ENCODE measurements at regions not wholly inside any gene's neighbourhood (a gene's known extent, or its start where the extent isn't known, plus 50 kb on each side); places are given as distances from the start of the nearest gene placed in this dataset.

DNA sequence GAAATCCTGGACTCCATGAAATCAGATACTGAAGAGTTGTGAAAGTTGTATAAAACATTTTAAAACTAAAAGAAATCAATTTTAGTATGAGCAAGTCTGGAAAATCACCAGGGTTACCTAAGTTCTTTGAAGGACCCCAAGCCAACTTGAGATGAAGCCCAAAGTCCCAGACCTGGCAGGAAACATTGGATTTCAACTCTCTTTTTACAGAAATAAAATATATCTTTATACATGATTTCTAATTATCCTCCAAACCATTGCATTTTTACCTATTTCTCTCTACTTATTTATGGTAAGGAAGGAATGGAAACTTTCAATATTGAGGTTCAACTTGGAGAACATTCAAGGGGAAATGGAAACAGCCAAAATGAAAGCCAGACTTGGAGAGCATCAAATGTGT, 390.6 kb upstream of the C9orf72 start:
- no peak for TF ChIP-seq POLR2A (IDR thresholded peaks at IDR 0.05)
- TF ChIP-seq, protein P1, sequence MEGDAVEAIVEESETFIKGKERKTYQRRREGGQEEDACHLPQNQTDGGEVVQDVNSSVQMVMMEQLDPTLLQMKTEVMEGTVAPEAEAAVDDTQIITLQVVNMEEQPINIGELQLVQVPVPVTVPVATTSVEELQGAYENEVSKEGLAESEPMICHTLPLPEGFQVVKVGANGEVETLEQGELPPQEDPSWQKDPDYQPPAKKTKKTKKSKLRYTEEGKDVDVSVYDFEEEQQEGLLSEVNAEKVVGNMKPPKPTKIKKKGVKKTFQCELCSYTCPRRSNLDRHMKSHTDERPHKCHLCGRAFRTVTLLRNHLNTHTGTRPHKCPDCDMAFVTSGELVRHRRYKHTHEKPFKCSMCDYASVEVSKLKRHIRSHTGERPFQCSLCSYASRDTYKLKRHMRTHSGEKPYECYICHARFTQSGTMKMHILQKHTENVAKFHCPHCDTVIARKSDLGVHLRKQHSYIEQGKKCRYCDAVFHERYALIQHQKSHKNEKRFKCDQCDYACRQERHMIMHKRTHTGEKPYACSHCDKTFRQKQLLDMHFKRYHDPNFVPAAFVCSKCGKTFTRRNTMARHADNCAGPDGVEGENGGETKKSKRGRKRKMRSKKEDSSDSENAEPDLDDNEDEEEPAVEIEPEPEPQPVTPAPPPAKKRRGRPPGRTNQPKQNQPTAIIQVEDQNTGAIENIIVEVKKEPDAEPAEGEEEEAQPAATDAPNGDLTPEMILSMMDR (IDR thresholded peaks at IDR 0.05): no peak
- TF ChIP-seq EP300 (IDR thresholded peaks at IDR 0.05): no peak
- TF ChIP-seq POLR2AphosphoS5 (IDR thresholded peaks at IDR 0.05): no peak
- intact Hi-C loops (cut with DNase I): no loop called here
- Histone ChIP-seq H3K27me3 (no peaks in the 10 kb centered on the region), H3K4me3 (no peak overlapping the region), H3K36me3 (no peaks in the 10 kb centered on the region), H3K4me1 (no peaks in the 10 kb centered on the region), H3K27ac (no peak overlapping the region), H3K9me3 (no peaks in the 10 kb centered on the region)
- DNase-seq: no peak

DNA sequence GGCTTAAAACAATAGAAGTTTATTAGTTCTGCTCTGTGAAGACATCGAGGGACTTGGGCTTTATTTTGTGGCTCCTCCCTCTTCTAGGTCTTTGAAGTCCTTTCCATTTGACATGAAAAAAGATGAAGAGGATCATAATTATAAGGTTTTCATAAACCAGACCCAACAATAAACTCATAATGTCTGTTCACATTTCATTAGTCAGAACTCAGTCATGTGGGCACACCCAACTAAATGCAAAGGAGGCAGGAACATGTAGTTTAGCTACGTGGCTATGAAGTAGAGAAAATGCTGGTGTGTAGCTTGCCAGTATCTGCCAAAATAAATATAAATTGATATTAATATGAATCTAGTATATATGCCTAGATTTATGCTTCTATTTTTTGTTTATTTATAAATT, 393.9 kb upstream of the C9orf72 start:
- Histone ChIP-seq H3K4me1 (no peaks in the 10 kb centered on the region), H3K27me3 (no peaks in the 10 kb centered on the region), H3K27ac (no peak overlapping the region), H3K4me3 (no peak overlapping the region), H3K36me3 (no peaks in the 10 kb centered on the region), H3K9me3 (no peaks in the 10 kb centered on the region)
- no peak for TF ChIP-seq POLR2A (IDR thresholded peaks at IDR 0.05)
- TF ChIP-seq, protein P1 (IDR thresholded peaks at IDR 0.05): no peak
- TF ChIP-seq POLR2AphosphoS5 (IDR thresholded peaks at IDR 0.05): no peak
- TF ChIP-seq EP300 (IDR thresholded peaks at IDR 0.05): no peak
- intact Hi-C loops (cut with DNase I): no loop called here
- 34 to 70% methylated on average over 2 of the region's 2 CpGs for WGBS, 2 donors
- no peak for DNase-seq

DNA sequence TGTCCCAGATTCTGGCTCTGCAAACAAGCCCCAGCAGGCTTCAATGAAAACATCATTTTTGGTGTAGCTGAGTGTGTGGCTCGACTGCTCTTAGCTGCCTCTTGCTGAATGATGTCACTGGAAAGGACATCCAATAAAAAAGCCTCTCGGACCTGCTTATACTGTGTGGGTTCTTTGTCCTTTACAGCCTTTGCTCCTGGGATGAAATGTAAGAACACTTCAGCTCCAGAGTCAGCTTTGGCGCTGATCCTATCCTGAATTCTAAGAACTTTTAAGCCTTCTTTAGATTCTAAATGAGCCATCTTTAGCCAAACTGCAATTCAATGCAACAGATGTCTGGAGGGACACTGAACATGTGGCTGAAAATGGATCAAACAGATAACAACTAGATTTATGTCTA, 404.6 kb upstream of the C9orf72 start:
- 45 to 57% methylated on average over 3 of the region's 3 CpGs for WGBS, 2 donors
- no peak for DNase-seq
- intact Hi-C loops (cut with DNase I): no loop called here

DNA sequence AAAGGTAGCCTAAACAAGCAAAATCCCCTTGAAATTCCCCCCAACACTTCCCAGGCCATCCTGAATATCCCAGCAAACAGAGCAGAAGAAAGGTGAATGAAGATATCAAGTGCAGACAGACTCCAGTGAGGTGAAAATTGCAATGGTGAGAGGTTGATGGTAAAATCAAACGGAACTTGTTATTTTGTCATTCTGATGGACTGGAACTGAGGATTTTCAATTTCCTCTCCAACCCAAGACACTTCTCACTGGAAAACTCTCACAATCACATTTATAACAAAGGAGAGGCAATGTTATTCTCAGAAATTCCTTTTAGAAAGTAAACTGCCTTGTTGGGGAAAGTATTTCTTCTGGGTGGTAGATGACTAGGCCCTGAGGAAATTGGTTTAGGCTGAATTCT, 412.4 kb upstream of the C9orf72 start:
- Histone ChIP-seq H3K4me1 (no peaks in the 10 kb centered on the region), H3K27ac (no peak overlapping the region), H3K4me3 (no peak overlapping the region), H3K9me3 (no peaks in the 10 kb centered on the region), H3K27me3 (no peaks in the 10 kb centered on the region), H3K36me3 (no peaks in the 10 kb centered on the region)
- no peak for DNase-seq
- intact Hi-C loops (cut with DNase I): no loop called here
- TF ChIP-seq, protein P1 (IDR thresholded peaks at IDR 0.05): no peak
- TF ChIP-seq POLR2A (IDR thresholded peaks at IDR 0.05) (no peak), EP300 (IDR thresholded peaks at IDR 0.05) (no peak), POLR2AphosphoS5 (IDR thresholded peaks at IDR 0.05) (no peak)
- 78 to 84% methylated on average over 1 of the region's 1 CpG for WGBS, 2 donors

More for the DNA sequence above, 404.6 kb upstream of the C9orf72 start:
- H3K27me3 ChIP-seq: no peaks in the 10 kb centered on the region
- TF ChIP-seq, protein P1 (IDR thresholded peaks at IDR 0.05): no peak
- TF ChIP-seq EP300 (IDR thresholded peaks at IDR 0.05) (no peak), POLR2A (IDR thresholded peaks at IDR 0.05) (no peak), POLR2AphosphoS5 (IDR thresholded peaks at IDR 0.05) (no peak)
- H3K4me1 ChIP-seq: no peaks in the 10 kb centered on the region
- no peak overlapping the region for H3K27ac ChIP-seq
- no peak overlapping the region for H3K4me3 ChIP-seq
- H3K36me3 ChIP-seq: no peaks in the 10 kb centered on the region
- no peaks in the 10 kb centered on the region for H3K9me3 ChIP-seq

DNA sequence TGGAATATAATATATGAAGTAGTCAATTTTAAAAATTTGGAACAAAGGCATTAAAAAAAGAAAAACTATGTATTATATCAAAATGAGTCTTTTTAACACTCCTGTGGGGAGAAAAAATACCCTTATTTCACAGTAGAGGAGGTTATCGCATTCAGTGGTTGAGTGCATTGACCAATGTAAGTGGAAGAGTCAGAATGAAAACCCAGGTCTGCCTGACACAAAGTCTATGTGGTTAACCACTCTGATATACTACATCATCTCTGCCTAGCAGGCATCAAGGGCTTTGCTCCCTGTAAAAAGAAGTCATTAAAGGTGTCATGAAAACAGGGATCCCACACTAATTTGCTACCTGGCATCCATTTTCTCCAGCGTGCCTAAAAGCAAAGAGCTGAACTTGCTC, 417.2 kb upstream of the C9orf72 start:
- Histone ChIP-seq H3K27me3 (no peaks in the 10 kb centered on the region), H3K4me3 (no peak overlapping the region), H3K27ac (no peak overlapping the region), H3K4me1 (no peaks in the 10 kb centered on the region), H3K36me3 (no peaks in the 10 kb centered on the region), H3K9me3 (no peaks in the 10 kb centered on the region)
- TF ChIP-seq POLR2AphosphoS5 (IDR thresholded peaks at IDR 0.05) (no peak), POLR2A (IDR thresholded peaks at IDR 0.05) (no peak), EP300 (IDR thresholded peaks at IDR 0.05) (no peak)
- TF ChIP-seq, protein P1 (IDR thresholded peaks at IDR 0.05): no peak
- intact Hi-C loops (cut with DNase I): no loop called here
- WGBS, 2 donors: 75 to 80% methylated on average over 2 of the region's 2 CpGs
- DNase-seq: no peak

Measured in sigmoid colon (tissue), 6 donors.